ENCODE measurements at regions not wholly inside any gene's neighbourhood (a gene's known extent, or its start where the extent isn't known, plus 50 kb on each side); places are given as distances from the start of the nearest gene placed in this dataset.
"Not testable (repeated sequence)": the region's sequence is repeated elsewhere in the genome, so short reads cannot be mapped to it uniquely, and the experiment has no call there.

DNA sequence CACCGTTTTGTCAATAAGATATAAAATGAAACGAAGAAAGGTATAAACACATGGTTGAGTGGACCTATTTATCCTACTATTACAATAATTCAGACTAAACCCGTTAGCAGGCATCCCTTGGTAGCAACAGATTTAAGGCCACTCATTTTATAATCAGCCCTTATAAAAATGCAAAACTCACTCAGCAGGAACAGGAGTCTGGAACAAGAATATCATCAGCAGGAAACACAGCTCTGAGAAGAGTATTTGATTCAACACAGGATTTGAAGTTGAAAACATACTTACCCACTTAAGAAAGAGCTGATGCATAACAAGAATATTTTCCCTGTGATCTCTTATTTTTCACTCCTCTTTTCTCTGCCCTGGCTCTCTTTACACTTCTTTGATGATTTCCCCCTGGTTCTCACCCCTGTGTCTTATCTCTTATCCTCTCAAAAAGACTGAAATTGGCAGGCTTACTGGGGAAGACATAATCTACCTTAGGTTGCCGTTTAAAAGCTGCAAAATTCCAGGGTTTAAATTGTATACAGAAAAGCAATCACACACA, 1722.7 kb downstream of the SLITRK5 start:
- Histone ChIP-seq H3K9me3 (ENCODE audit: control insufficient read depth in 2 of 2, insufficient read depth in 1 of 2, low read length in 1 of 2) (no peaks in the 10 kb centered on the region), H3K27me3 (ENCODE audit: control insufficient read depth in 2 of 2, insufficient read depth in 1 of 2, low read length in 1 of 2) (no peaks in the 10 kb centered on the region), H3K4me1 (ENCODE audit: control insufficient read depth in 2 of 2, insufficient read depth in 2 of 2, low read length in 2 of 2) (no peaks in the 10 kb centered on the region), H3K36me3 (ENCODE audit: control insufficient read depth in 2 of 2, insufficient read depth in 2 of 2, low read length in 1 of 2) (no peaks in the 10 kb centered on the region), H3K27ac (ENCODE audit: low read depth in 1 of 2, low read length in 1 of 2) (no peak overlapping the region), H3K4me3 (ENCODE audit: low read length in 2 of 2) (no peak overlapping the region)
- DNase-seq (ENCODE audit: low read depth in 6 of 9, low spot score in 9 of 9), result no peak
- 82% methylated on average over 4 of the region's 4 CpGs for WGBS

GRCh38 chr13:89401264-89401675, 1730.1 kb downstream of the SLITRK5 start:
- no peaks in the 10 kb centered on the region for H3K36me3 ChIP-seq (ENCODE audit: control insufficient read depth in 2 of 2, insufficient read depth in 2 of 2, low read length in 1 of 2)
- H3K4me3 ChIP-seq (ENCODE audit: low read length in 2 of 2), result no peak overlapping the region
- no peak overlapping the region for H3K27ac ChIP-seq (ENCODE audit: low read depth in 1 of 2, low read length in 1 of 2)
- 3% methylated on average over 2 of the region's 2 CpGs for WGBS
- H3K9me3 ChIP-seq (ENCODE audit: control insufficient read depth in 2 of 2, insufficient read depth in 1 of 2, low read length in 1 of 2), result no peaks in the 10 kb centered on the region
- no peaks in the 10 kb centered on the region for H3K27me3 ChIP-seq (ENCODE audit: control insufficient read depth in 2 of 2, insufficient read depth in 1 of 2, low read length in 1 of 2)
- DNase-seq (ENCODE audit: low read depth in 6 of 9, low spot score in 9 of 9), result peak in 1 of 9 donors; percentile 1
- no peaks in the 10 kb centered on the region for H3K4me1 ChIP-seq (ENCODE audit: control insufficient read depth in 2 of 2, insufficient read depth in 2 of 2, low read length in 2 of 2)

GRCh38 chr13:89402211-89402610, 1731.0 kb downstream of the SLITRK5 start:
- no peaks in the 10 kb centered on the region for H3K27me3 ChIP-seq (ENCODE audit: control insufficient read depth in 2 of 2, insufficient read depth in 1 of 2, low read length in 1 of 2)
- WGBS, result 93% methylated on average over 1 of the region's 1 CpG

DNA sequence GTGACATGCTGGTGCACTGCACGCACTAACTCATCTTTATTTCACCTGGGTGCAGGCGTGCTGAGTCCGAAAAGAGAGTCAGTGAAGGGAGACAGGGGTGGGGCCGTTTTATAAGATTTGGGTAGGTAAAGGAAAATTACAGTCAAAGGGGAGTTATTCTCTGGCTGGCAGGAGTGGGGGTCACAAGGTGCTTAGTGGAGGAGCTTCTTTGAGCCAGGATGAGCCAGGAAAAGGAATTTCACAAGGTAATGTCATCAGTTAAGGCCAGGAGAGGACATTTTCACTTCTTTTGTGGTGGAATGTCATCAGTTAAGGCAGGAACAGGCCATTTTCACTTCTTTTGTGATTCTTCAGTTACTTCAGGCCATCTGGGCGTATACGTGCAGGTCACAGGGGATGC, 1734.9 kb downstream of the SLITRK5 start:
- not testable (repeated sequence) for H3K4me3 ChIP-seq (ENCODE audit: low read length in 2 of 2); H3K36me3 ChIP-seq (ENCODE audit: control insufficient read depth in 2 of 2, insufficient read depth in 2 of 2, low read length in 1 of 2); DNase-seq (ENCODE audit: low read depth in 6 of 9, low spot score in 9 of 9); H3K4me1 ChIP-seq (ENCODE audit: control insufficient read depth in 2 of 2, insufficient read depth in 2 of 2, low read length in 2 of 2); H3K9me3 ChIP-seq (ENCODE audit: control insufficient read depth in 2 of 2, insufficient read depth in 1 of 2, low read length in 1 of 2); H3K27me3 ChIP-seq (ENCODE audit: control insufficient read depth in 2 of 2, insufficient read depth in 1 of 2, low read length in 1 of 2); H3K27ac ChIP-seq (ENCODE audit: low read depth in 1 of 2, low read length in 1 of 2)
- 96% methylated on average over 6 of the region's 6 CpGs for WGBS

More at GRCh38 chr13:89402211-89402610, 1731.0 kb downstream of the SLITRK5 start:
- DNase-seq (ENCODE audit: low read depth in 6 of 9, low spot score in 9 of 9), result no peak
- H3K36me3 ChIP-seq (ENCODE audit: control insufficient read depth in 2 of 2, insufficient read depth in 2 of 2, low read length in 1 of 2), result no peaks in the 10 kb centered on the region
- H3K27ac ChIP-seq (ENCODE audit: low read depth in 1 of 2, low read length in 1 of 2), result no peak overlapping the region
- H3K9me3 ChIP-seq (ENCODE audit: control insufficient read depth in 2 of 2, insufficient read depth in 1 of 2, low read length in 1 of 2), result no peaks in the 10 kb centered on the region
- no peaks in the 10 kb centered on the region for H3K4me1 ChIP-seq (ENCODE audit: control insufficient read depth in 2 of 2, insufficient read depth in 2 of 2, low read length in 2 of 2)
- H3K4me3 ChIP-seq (ENCODE audit: low read length in 2 of 2), result no peak overlapping the region

DNA sequence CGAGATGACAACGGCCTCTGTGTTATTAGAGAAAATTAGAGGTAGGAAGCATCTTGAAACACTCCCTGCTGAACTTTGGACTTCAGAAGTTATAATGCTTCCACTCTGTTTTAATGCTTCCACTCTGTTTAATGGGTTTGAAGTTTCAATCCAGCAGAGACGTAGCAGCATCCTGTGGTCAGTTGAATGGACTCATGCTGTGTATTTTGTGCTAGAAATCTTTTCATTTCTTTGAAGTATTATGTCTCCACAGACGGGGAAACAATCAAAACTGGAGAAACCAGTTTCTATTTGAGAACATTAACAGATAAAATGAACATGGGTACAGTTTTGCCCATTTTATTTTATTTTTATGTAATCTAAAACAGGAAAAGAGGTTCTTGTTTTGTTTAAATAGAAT, 1736.2 kb downstream of the SLITRK5 start:
- Histone ChIP-seq H3K36me3 (ENCODE audit: control insufficient read depth in 2 of 2, insufficient read depth in 2 of 2, low read length in 1 of 2) (no peaks in the 10 kb centered on the region), H3K4me3 (ENCODE audit: low read length in 2 of 2) (no peak overlapping the region), H3K27me3 (ENCODE audit: control insufficient read depth in 2 of 2, insufficient read depth in 1 of 2, low read length in 1 of 2) (no peaks in the 10 kb centered on the region), H3K27ac (ENCODE audit: low read depth in 1 of 2, low read length in 1 of 2) (no peak overlapping the region), H3K4me1 (ENCODE audit: control insufficient read depth in 2 of 2, insufficient read depth in 2 of 2, low read length in 2 of 2) (no peaks in the 10 kb centered on the region), H3K9me3 (ENCODE audit: control insufficient read depth in 2 of 2, insufficient read depth in 1 of 2, low read length in 1 of 2) (no peaks in the 10 kb centered on the region)
- 90% methylated on average over 4 of the region's 4 CpGs for WGBS
- no peak for DNase-seq (ENCODE audit: low read depth in 6 of 9, low spot score in 9 of 9)

DNA sequence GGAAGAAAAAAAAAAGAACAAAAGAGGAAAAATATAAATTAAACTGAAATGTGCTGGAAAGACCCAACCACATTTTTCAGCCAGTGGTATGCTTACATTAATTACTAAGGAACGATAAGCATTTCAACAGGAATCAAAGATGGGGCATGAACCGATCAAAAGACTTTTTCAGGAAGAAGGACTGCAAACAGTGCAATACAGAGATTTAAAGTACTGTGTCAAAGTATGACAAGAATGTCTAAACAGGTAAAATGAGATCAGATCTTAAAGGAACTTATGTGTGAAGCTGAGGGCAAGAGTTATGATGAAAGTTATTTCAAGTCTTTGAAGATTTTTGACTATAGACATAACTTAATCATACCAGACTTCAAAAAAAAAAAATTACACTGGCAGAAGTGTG, 1761.8 kb downstream of the SLITRK5 start:
- peaks cover 2 to 6% of the 10 kb centered on the region in 2 donors for H3K9me3 ChIP-seq (ENCODE audit: control insufficient read depth in 2 of 2, insufficient read depth in 1 of 2, low read length in 1 of 2)
- no peak overlapping the region for H3K4me3 ChIP-seq (ENCODE audit: low read length in 2 of 2)
- WGBS, result 11% methylated on average over 2 of the region's 2 CpGs
- H3K4me1 ChIP-seq (ENCODE audit: control insufficient read depth in 2 of 2, insufficient read depth in 2 of 2, low read length in 2 of 2), result no peaks in the 10 kb centered on the region
- H3K27ac ChIP-seq (ENCODE audit: low read depth in 1 of 2, low read length in 1 of 2), result no peak overlapping the region
- DNase-seq (ENCODE audit: low read depth in 6 of 9, low spot score in 9 of 9), result no peak
- no peaks in the 10 kb centered on the region for H3K27me3 ChIP-seq (ENCODE audit: control insufficient read depth in 2 of 2, insufficient read depth in 1 of 2, low read length in 1 of 2)
- no peaks in the 10 kb centered on the region for H3K36me3 ChIP-seq (ENCODE audit: control insufficient read depth in 2 of 2, insufficient read depth in 2 of 2, low read length in 1 of 2)

GRCh38 chr13:89434624-89435023, 1763.5 kb downstream of the SLITRK5 start:
- H3K27ac ChIP-seq (ENCODE audit: low read depth in 1 of 2, low read length in 1 of 2); H3K27me3 ChIP-seq (ENCODE audit: control insufficient read depth in 2 of 2, insufficient read depth in 1 of 2, low read length in 1 of 2); DNase-seq (ENCODE audit: low read depth in 6 of 9, low spot score in 9 of 9); H3K9me3 ChIP-seq (ENCODE audit: control insufficient read depth in 2 of 2, insufficient read depth in 1 of 2, low read length in 1 of 2); H3K36me3 ChIP-seq (ENCODE audit: control insufficient read depth in 2 of 2, insufficient read depth in 2 of 2, low read length in 1 of 2); H3K4me1 ChIP-seq (ENCODE audit: control insufficient read depth in 2 of 2, insufficient read depth in 2 of 2, low read length in 2 of 2); H3K4me3 ChIP-seq (ENCODE audit: low read length in 2 of 2): not testable (repeated sequence)
- WGBS, result 97% methylated on average over 4 of the region's 4 CpGs

DNA sequence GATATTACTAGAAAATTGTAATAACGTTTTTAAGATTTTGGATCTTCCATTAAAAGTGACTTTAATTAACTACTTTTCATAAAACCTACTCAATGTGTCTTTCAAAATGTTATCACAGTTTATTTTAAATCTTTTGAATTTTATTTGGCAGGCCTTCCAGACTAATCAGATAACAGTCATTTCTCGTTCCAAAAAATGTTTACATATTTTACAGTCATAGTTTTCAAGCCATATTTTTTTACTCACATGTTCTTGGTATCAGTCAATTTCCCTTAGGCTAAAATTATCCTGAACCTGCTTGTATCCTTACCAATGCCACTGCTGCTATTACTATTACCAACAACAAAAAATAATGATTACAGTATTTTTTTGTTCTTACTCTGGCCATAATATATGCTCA, 1783.5 kb downstream of the SLITRK5 start:
- H3K27me3 ChIP-seq (ENCODE audit: control insufficient read depth in 2 of 2, insufficient read depth in 1 of 2, low read length in 1 of 2), result no peaks in the 10 kb centered on the region
- H3K4me1 ChIP-seq (ENCODE audit: control insufficient read depth in 2 of 2, insufficient read depth in 2 of 2, low read length in 2 of 2), result no peaks in the 10 kb centered on the region
- no peak for DNase-seq (ENCODE audit: low read depth in 6 of 9, low spot score in 9 of 9)
- H3K9me3 ChIP-seq (ENCODE audit: control insufficient read depth in 2 of 2, insufficient read depth in 1 of 2, low read length in 1 of 2), result no peaks in the 10 kb centered on the region
- H3K27ac ChIP-seq (ENCODE audit: low read depth in 1 of 2, low read length in 1 of 2), result no peak overlapping the region
- 85% methylated on average over 2 of the region's 2 CpGs for WGBS
- H3K36me3 ChIP-seq (ENCODE audit: control insufficient read depth in 2 of 2, insufficient read depth in 2 of 2, low read length in 1 of 2), result no peaks in the 10 kb centered on the region
- no peak overlapping the region for H3K4me3 ChIP-seq (ENCODE audit: low read length in 2 of 2)

DNA sequence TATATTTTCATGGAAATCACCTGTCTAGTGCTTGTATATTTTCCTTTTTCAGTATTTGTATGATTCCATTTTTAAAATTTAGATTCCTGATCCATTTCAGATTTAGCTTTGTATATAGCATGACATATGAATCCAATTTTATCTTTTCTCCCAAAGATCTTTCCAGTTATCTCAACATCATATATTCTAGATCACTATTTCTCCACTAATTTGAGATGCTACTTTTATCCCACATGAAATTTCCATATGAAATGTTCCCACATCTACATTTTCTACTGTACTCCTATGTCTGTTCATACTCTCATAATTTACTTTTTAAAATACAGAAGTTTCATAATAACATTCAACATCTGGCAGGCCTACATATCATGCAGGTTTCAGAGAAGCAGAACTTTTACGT, 1784.1 kb downstream of the SLITRK5 start:
- H3K36me3 ChIP-seq (ENCODE audit: control insufficient read depth in 2 of 2, insufficient read depth in 2 of 2, low read length in 1 of 2), result no peaks in the 10 kb centered on the region
- H3K9me3 ChIP-seq (ENCODE audit: control insufficient read depth in 2 of 2, insufficient read depth in 1 of 2, low read length in 1 of 2), result no peaks in the 10 kb centered on the region
- no peak overlapping the region for H3K27ac ChIP-seq (ENCODE audit: low read depth in 1 of 2, low read length in 1 of 2)
- no peaks in the 10 kb centered on the region for H3K4me1 ChIP-seq (ENCODE audit: control insufficient read depth in 2 of 2, insufficient read depth in 2 of 2, low read length in 2 of 2)
- 74% methylated on average over 1 of the region's 1 CpG for WGBS
- H3K27me3 ChIP-seq (ENCODE audit: control insufficient read depth in 2 of 2, insufficient read depth in 1 of 2, low read length in 1 of 2), result no peaks in the 10 kb centered on the region
- no peak overlapping the region for H3K4me3 ChIP-seq (ENCODE audit: low read length in 2 of 2)
- DNase-seq (ENCODE audit: low read depth in 6 of 9, low spot score in 9 of 9), result no peak

GRCh38 chr13:89455741-89456140, 1784.6 kb downstream of the SLITRK5 start:
- H3K4me1 ChIP-seq (ENCODE audit: control insufficient read depth in 2 of 2, insufficient read depth in 2 of 2, low read length in 2 of 2), result no peaks in the 10 kb centered on the region
- H3K27ac ChIP-seq (ENCODE audit: low read depth in 1 of 2, low read length in 1 of 2), result peak overlapping the region in 1 of 2 donors; percentile 37
- no peak overlapping the region for H3K4me3 ChIP-seq (ENCODE audit: low read length in 2 of 2)
- H3K27me3 ChIP-seq (ENCODE audit: control insufficient read depth in 2 of 2, insufficient read depth in 1 of 2, low read length in 1 of 2), result no peaks in the 10 kb centered on the region
- H3K9me3 ChIP-seq (ENCODE audit: control insufficient read depth in 2 of 2, insufficient read depth in 1 of 2, low read length in 1 of 2), result no peaks in the 10 kb centered on the region
- 83% methylated on average over 2 of the region's 2 CpGs for WGBS
- peak in 1 of 9 donors; percentile 0 for DNase-seq (ENCODE audit: low read depth in 6 of 9, low spot score in 9 of 9)
- no peaks in the 10 kb centered on the region for H3K36me3 ChIP-seq (ENCODE audit: control insufficient read depth in 2 of 2, insufficient read depth in 2 of 2, low read length in 1 of 2)

Measured in thymus (tissue), 11 donors.